GM12891 (cell line): ENCODE measurements at regions not wholly inside any gene's neighbourhood (a gene's known extent, or its start where the extent isn't known, plus 50 kb on each side); places are given as distances from the start of the nearest gene placed in this dataset.

Experiments used
- POLR2A ChIP-seq: IDR thresholded peaks from 2 replicates; pipeline ENCODE4 v1.6.1; 2011; ENCODE audit warnings: low read depth, low read length, control low read depth
- POLR2AphosphoS5 ChIP-seq: IDR thresholded peaks from 2 replicates; pipeline ENCODE4 v1.6.1; 2011; ENCODE audit warnings: low read depth, low read length, control low read depth
- POU2F2 ChIP-seq: IDR thresholded peaks from 2 replicates; pipeline ENCODE4 v1.6.1; 2011; ENCODE audit warnings: low read depth, mild to moderate bottlenecking, control low read depth, low read length, moderate library complexity
- SPI1 ChIP-seq: IDR thresholded peaks from 2 replicates; pipeline ENCODE4 v1.6.1; 2011; ENCODE audit warnings: low read depth, low read length, control low read depth
- TAF1 ChIP-seq: IDR thresholded peaks from 2 replicates; pipeline ENCODE4 v1.6.1; 2011; ENCODE audit warnings: low read depth, low read length, control low read depth

DNA sequence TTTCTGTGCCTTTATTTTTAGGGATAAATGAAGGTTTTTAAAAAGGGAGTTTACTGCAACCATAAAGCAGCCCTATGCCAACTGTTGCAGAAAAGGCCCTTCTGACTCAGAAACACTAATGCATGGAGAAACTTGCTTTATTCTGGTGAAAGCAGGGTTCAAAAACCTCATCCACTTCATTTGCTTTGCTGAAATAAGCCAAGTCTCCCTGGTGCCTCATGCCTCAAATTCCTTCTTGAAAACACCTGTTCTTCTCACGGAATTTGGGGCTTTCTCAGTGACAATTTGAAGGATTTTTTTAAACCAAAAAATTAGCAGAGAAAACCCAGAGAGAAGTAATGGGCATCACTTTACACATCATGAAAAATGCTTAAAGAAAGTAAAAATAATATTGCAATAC lies 349.0 kb downstream of the PCDH7 start:
- TF ChIP-seq TAF1 = no peak
- TF ChIP-seq POLR2AphosphoS5 = no peak
- no peak for TF ChIP-seq POLR2A
- TF ChIP-seq POU2F2 = no peak
- TF ChIP-seq SPI1 = no peak
